WTC11 (cell line): ENCODE measurements at regions not wholly inside any gene's neighbourhood (a gene's known extent, or its start where the extent isn't known, plus 50 kb on each side); places are given as distances from the start of the nearest gene placed in this dataset.

Experiments used
- ATAC-seq: fragments of 200-7000 bp; cut with Tn5 transposase; 2 replicates; pipeline ENCODE4 v1.10.0; 2021; ENCODE audit warnings: mild to moderate bottlenecking, moderate library complexity
- CTCF ChIA-PET: fragments of 300-600 bp; sonication (Branson Sonifier 250); formaldehyde crosslinking; loops from one replicate; lab custom pipeline; 2021; ENCODE audit warnings: antibody characterized with exemption; lab: Charles Lee
- POLR2A ChIA-PET: fragments of 350-600 bp; sonication (Branson Sonifier 250); formaldehyde crosslinking; loops from one replicate; lab custom pipeline; 2021; ENCODE audit warnings: antibody characterized with exemption; lab: Charles Lee
- DNase-seq: peaks from one replicate; pipeline ENCODE4 v3.0.0; 2021; ENCODE audit warnings: low spot score
- H3K27ac Mint-ChIP-seq: 2 replicates; pipeline ENCODE4 v1.8.0; 2021; ENCODE audit warnings: mixed read lengths
- H3K27me3 Mint-ChIP-seq: 2 replicates; pipeline ENCODE4 v1.8.0; 2021; ENCODE audit warnings: low read depth, mild to moderate bottlenecking, moderate library complexity, mixed read lengths
- H3K36me3 Mint-ChIP-seq: 2 replicates; pipeline ENCODE4 v1.8.0; 2021; ENCODE audit warnings: mixed read lengths
- H3K4me1 Mint-ChIP-seq: 2 replicates; pipeline ENCODE4 v1.8.0; 2022; ENCODE audit warnings: mixed read lengths
- H3K4me3 Mint-ChIP-seq: 2 replicates; pipeline ENCODE4 v1.8.0; 2021; ENCODE audit warnings: mild to moderate bottlenecking, moderate library complexity, mixed read lengths
- H3K9me3 Mint-ChIP-seq: 2 replicates; pipeline ENCODE4 v1.8.0; 2021; ENCODE audit warnings: mixed read lengths
- CTCF ChIP-seq: fragments of 200-600 bp; IDR thresholded peaks from 2 replicates; pipeline ENCODE4 v1.8.0; 2022; ENCODE audit warnings: antibody characterized with exemption
- ESRRA ChIP-seq: sonication (generic); formaldehyde crosslinking; IDR thresholded peaks from 2 replicates; pipeline ENCODE4 v1.8.1; 2022; ENCODE audit warnings: mild to moderate bottlenecking, missing genetic modification reagents, borderline replicate concordance
- FOXP4 ChIP-seq: sonication (generic); formaldehyde crosslinking; IDR thresholded peaks from 2 replicates; pipeline ENCODE4 v1.8.0; 2022; ENCODE audit warnings: mild to moderate bottlenecking, missing genetic modification reagents
- GRHL2 ChIP-seq: fragments of 250-450 bp; sonication (Bioruptor Pico); IDR thresholded peaks from 2 replicates; pipeline ENCODE4 v1.8.0; 2022; ENCODE audit warnings: mild to moderate bottlenecking, moderate library complexity; ENCODE audit not compliant: insufficient replicate concordance, severe bottlenecking
- HMGXB4 ChIP-seq: sonication (generic); formaldehyde crosslinking; IDR thresholded peaks from 2 replicates; pipeline ENCODE4 v1.8.1; 2023; ENCODE audit warnings: mild to moderate bottlenecking, moderate library complexity, missing genetic modification reagents
- MAX ChIP-seq: sonication (generic); formaldehyde crosslinking; IDR thresholded peaks from 2 replicates; pipeline ENCODE4 v1.8.0; 2022; ENCODE audit warnings: mild to moderate bottlenecking, missing genetic modification reagents
- MXD4 ChIP-seq: fragments of 250-450 bp; sonication (Bioruptor Pico); IDR thresholded peaks from 2 replicates; pipeline ENCODE4 v1.8.0; 2021; ENCODE audit warnings: mild to moderate bottlenecking, moderate library complexity, borderline replicate concordance
- NFE2L1 ChIP-seq: sonication (generic); formaldehyde crosslinking; IDR thresholded peaks from 2 replicates; pipeline ENCODE4 v1.8.1; 2023; ENCODE audit warnings: missing genetic modification reagents
- NFYB ChIP-seq: sonication (generic); formaldehyde crosslinking; conservative IDR thresholded peaks from 2 replicates; pipeline ENCODE4 v1.8.0; 2022; ENCODE audit warnings: low read depth, missing genetic modification reagents
- SMAD3 ChIP-seq: sonication (generic); formaldehyde crosslinking; IDR thresholded peaks from 2 replicates; pipeline ENCODE4 v1.8.0; 2022; ENCODE audit warnings: missing genetic modification reagents, mild to moderate bottlenecking, borderline replicate concordance
- SMAD4 ChIP-seq: sonication (generic); formaldehyde crosslinking; IDR thresholded peaks from 2 replicates; pipeline ENCODE4 v1.8.0; 2022; ENCODE audit warnings: mild to moderate bottlenecking, missing genetic modification reagents
- SP1 ChIP-seq: sonication (generic); formaldehyde crosslinking; conservative IDR thresholded peaks from 2 replicates; pipeline ENCODE4 v1.8.1; 2022; ENCODE audit warnings: missing genetic modification reagents
- TEAD1 ChIP-seq: sonication (generic); formaldehyde crosslinking; IDR thresholded peaks from 2 replicates; pipeline ENCODE4 v1.8.0; 2022; ENCODE audit warnings: mild to moderate bottlenecking, missing genetic modification reagents
- USF1 ChIP-seq: sonication (generic); formaldehyde crosslinking; IDR thresholded peaks from 2 replicates; pipeline ENCODE4 v1.8.0; 2022; ENCODE audit warnings: mild to moderate bottlenecking, missing genetic modification reagents
- ZBTB21 ChIP-seq: sonication (generic); formaldehyde crosslinking; IDR thresholded peaks from 2 replicates; pipeline ENCODE4 v1.8.1; 2023; ENCODE audit warnings: mild to moderate bottlenecking, missing genetic modification reagents, borderline replicate concordance
- ZNF281 ChIP-seq: sonication (generic); formaldehyde crosslinking; IDR thresholded peaks from 2 replicates; pipeline ENCODE4 v1.8.0; 2023; ENCODE audit warnings: mild to moderate bottlenecking, missing genetic modification reagents
- ZNF396 ChIP-seq: fragments of 250-450 bp; sonication (Bioruptor Pico); IDR thresholded peaks from 2 replicates; pipeline ENCODE4 v1.8.0; 2021; ENCODE audit warnings: mild to moderate bottlenecking, moderate library complexity, borderline replicate concordance
- ZNF423 ChIP-seq: fragments of 250-450 bp; sonication (Bioruptor Pico); IDR thresholded peaks from 2 replicates; pipeline ENCODE4 v2.1.2; 2022; ENCODE audit warnings: mild to moderate bottlenecking, moderate library complexity
- ZNF512 ChIP-seq: sonication (generic); formaldehyde crosslinking; IDR thresholded peaks from 2 replicates; pipeline ENCODE4 v1.8.1; 2022; ENCODE audit warnings: missing genetic modification reagents, borderline replicate concordance

GRCh38 chr10:29917311-29917710 is 142.1 kb downstream of the JCAD start (continued):
- TF ChIP-seq USF1 (CRISPR knock-in tag) (no peak), MXD4 (no peak), NFYB (CRISPR knock-in tag) (no peak), SP1 (CRISPR knock-in tag) (no peak), ZBTB21 (CRISPR knock-in tag) (no peak), FOXP4 (CRISPR knock-in tag) (no peak)

- H3K4me3 Mint-ChIP-seq, result no peak overlapping the region
- no peaks in the 10 kb centered on the region for H3K36me3 Mint-ChIP-seq
- CTCF ChIA-PET, result no interaction called here
- peaks cover under 1% of the 10 kb centered on the region; the same call in 1 of the 2 replicates for H3K9me3 Mint-ChIP-seq
- no peaks in the 10 kb centered on the region; the same call in 1 of the 2 replicates for H3K27me3 Mint-ChIP-seq
- H3K4me1 Mint-ChIP-seq, result no peaks in the 10 kb centered on the region
- no peak for ATAC-seq
- no peak overlapping the region for H3K27ac Mint-ChIP-seq
- TF ChIP-seq ESRRA (CRISPR knock-in tag) (no peak), SMAD4 (CRISPR knock-in tag) (no peak), SMAD3 (no peak), ZNF423 (CRISPR knock-in tag) (no peak), TEAD1 (CRISPR knock-in tag) (no peak), GRHL2 (CRISPR knock-in tag) (no peak), ZNF512 (CRISPR knock-in tag) (no peak), NFE2L1 (CRISPR knock-in tag) (no peak)
- no peak for DNase-seq
- POLR2A ChIA-PET, result no interaction called here
Observed at GRCh38 chr10:29916669-29917068, 142.7 kb downstream of the JCAD start.

GRCh38 chr10:29914986-29915785 is 144.2 kb downstream of the JCAD start:
- ChIA-PET POLR2A (no interaction called here), CTCF (interaction anchor here (0.6 kb wide), 1 partner anchor 505 kb away, joined by 3 read pairs; no protein-coding TSS in a partner anchor)
- no peak overlapping the region for H3K27ac Mint-ChIP-seq
- no peak for TF ChIP-seq HMGXB4 (CRISPR knock-in tag)
- no peak for TF ChIP-seq ZNF281
- TF ChIP-seq CTCF, result no peak
- no peak for TF ChIP-seq ZNF396 (CRISPR knock-in tag)
- no peak for TF ChIP-seq MAX (CRISPR knock-in tag)
- H3K36me3 Mint-ChIP-seq, result no peaks in the 10 kb centered on the region
- ATAC-seq (no peak), DNase-seq (no peak)
- H3K4me3 Mint-ChIP-seq, result no peak overlapping the region
- H3K27me3 Mint-ChIP-seq, result no peaks in the 10 kb centered on the region; the same call in 1 of the 2 replicates
- H3K4me1 Mint-ChIP-seq, result no peaks in the 10 kb centered on the region
- H3K9me3 Mint-ChIP-seq, result peaks cover 14% of the 10 kb centered on the region
